Activated CD4-positive, alpha-beta T cell treated with anti-CD3 and anti-CD28 coated beads, Interleukin-2, amount 50 U/mL, for 16 hours (primary cell): ENCODE measurements at regions not wholly inside any gene's neighbourhood (a gene's known extent, or its start where the extent isn't known, plus 50 kb on each side); places are given as distances from the start of the nearest gene placed in this dataset.
A peak's percentile ranks its signal among the peaks of the same experiment; 100 is the strongest.

Experiments used
- DNase-seq: peaks from one replicate; pipeline ENCODE4 v3.0.0-alpha.2; 2020

- DNase-seq: peak; percentile 51
Observed at GRCh38 chr2:207290833-207291624, 125.3 kb upstream of the KLF7 start.

- peak; percentile 72 for DNase-seq
Observed at GRCh38 chr2:207291625-207292252, 126.0 kb upstream of the KLF7 start.

- no peak for DNase-seq
Observed at GRCh38 chr2:207296265-207296948, 130.7 kb upstream of the KLF7 start.

GRCh38 chr2:207300817-207301216 lies 135.1 kb upstream of the KLF7 start:
- no peak for DNase-seq

- DNase-seq: no peak
Observed at GRCh38 chr2:207304761-207305160, 139.0 kb upstream of the KLF7 start.

- no peak for DNase-seq
Observed at GRCh38 chr2:207308519-207309224, 142.9 kb upstream of the KLF7 start.

- peak; percentile 84 for DNase-seq
Observed at GRCh38 chr2:207311316-207312005, 145.7 kb upstream of the KLF7 start.

- no peak for DNase-seq
Observed at GRCh38 chr2:207312006-207312356, 146.2 kb upstream of the KLF7 start.

GRCh38 chr2:207313947-207314346 lies 148.2 kb upstream of the KLF7 start:
- DNase-seq: no peak

GRCh38 chr2:207315131-207315530 lies 149.4 kb upstream of the KLF7 start:
- no peak for DNase-seq

GRCh38 chr2:207316484-207316883 lies 150.7 kb upstream of the KLF7 start:
- DNase-seq: no peak

GRCh38 chr2:207316906-207317305 lies 151.2 kb upstream of the KLF7 start:
- DNase-seq: no peak

GRCh38 chr2:207317378-207317984 lies 151.7 kb upstream of the KLF7 start:
- peak; percentile 83 for DNase-seq

GRCh38 chr2:207318181-207318628 lies 152.5 kb upstream of the KLF7 start:
- no peak for DNase-seq

- DNase-seq: no peak
Observed at GRCh38 chr2:207319316-207319715, 153.6 kb upstream of the KLF7 start.

GRCh38 chr2:207320381-207321159 lies 154.8 kb upstream of the KLF7 start:
- no peak for DNase-seq

GRCh38 chr2:207321514-207321913 lies 155.8 kb upstream of the KLF7 start:
- no peak for DNase-seq

- DNase-seq: no peak
Observed at GRCh38 chr2:207324001-207324400, 158.3 kb upstream of the KLF7 start.

- peak; percentile 59 for DNase-seq
Observed at GRCh38 chr2:207327513-207327912, 161.8 kb upstream of the KLF7 start.

GRCh38 chr2:207328944-207329386 lies 163.2 kb upstream of the KLF7 start:
- DNase-seq: peak; percentile 32

- peak; percentile 96 for DNase-seq
Observed at GRCh38 chr2:207330912-207331311, 165.2 kb upstream of the KLF7 start.
